Ascending aorta (tissue), 2 donors: ENCODE measurements at regions not wholly inside any gene's neighbourhood (a gene's known extent, or its start where the extent isn't known, plus 50 kb on each side); places are given as distances from the start of the nearest gene placed in this dataset.

Source experiments
- DNase-seq, 2 donors: peaks; one replicate each; pipeline ENCODE4 v3.0.0-alpha.2; 2019; ENCODE audit warnings: low spot score in 2 of 2
- H3K27ac ChIP-seq, 2 donors: fragments of 200-600 bp; sonication (generic); one replicate each; pipeline ENCODE4 v1.5.1; 2016 to 2017; ENCODE audit warnings: mild to moderate bottlenecking in 1 of 2
- H3K27me3 ChIP-seq: fragments of 200-600 bp; sonication (generic); one replicate; pipeline ENCODE4 v1.5.1; 2017
- H3K36me3 ChIP-seq, 2 donors: fragments of 200-600 bp; sonication (generic); one replicate each; pipeline ENCODE4 v1.5.1; 2016
- H3K4me1 ChIP-seq, 2 donors: fragments of 200-600 bp; sonication (generic); one replicate each; pipeline ENCODE4 v1.5.1; 2016 to 2017; ENCODE audit warnings: mild to moderate bottlenecking in 1 of 2
- H3K4me3 ChIP-seq, 2 donors: fragments of 200-600 bp; sonication (generic); one replicate each; pipeline ENCODE4 v1.5.1; 2016 to 2017; ENCODE audit warnings: mild to moderate bottlenecking in 1 of 2
- H3K9me3 ChIP-seq, 2 donors: fragments of 200-600 bp; sonication (generic); one replicate each; pipeline ENCODE4 v1.5.1; 2016
- intact Hi-C: fragments of 100-400 bp; cut with DNase I; formaldehyde crosslinking; loops from one replicate; pipeline ENCODE4 v1.15.1; 2023
- TF ChIP-seq, protein P1 (sequence below), 3 experiments: fragments of 200-600 bp in 2 of 3; fragments of 450-650 bp in 1 of 3; sonication (generic) in 2 of 3; IDR thresholded peaks; one replicate each; pipeline ENCODE4 v1.5.1; 2016 to 2019; ENCODE audit warnings: antibody characterized with exemption in 3 of 3, mild to moderate bottlenecking in 1 of 3, moderate library complexity in 1 of 3

DNA sequence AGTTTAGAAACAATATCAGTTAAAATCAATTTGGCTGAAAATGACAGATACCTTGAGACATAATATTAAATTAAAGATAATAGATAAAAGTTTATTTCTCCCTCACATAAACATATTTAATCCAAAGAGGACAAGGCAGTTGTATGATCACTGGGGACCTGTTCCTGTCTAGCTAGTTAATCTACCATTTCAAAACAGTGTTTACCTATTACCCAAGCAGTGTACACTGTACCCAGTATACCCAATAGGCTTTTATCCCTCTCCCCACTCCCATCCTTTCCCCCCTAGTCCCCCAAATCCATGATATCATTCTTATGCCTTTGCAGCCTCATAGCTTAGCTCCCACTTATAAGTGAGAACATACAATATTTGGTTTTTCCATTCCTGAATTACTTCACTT, 229.7 kb upstream of the LARGE1 start:
- H3K27me3 ChIP-seq, result no peaks in the 10 kb centered on the region
- intact Hi-C loops, result no loop called here
- H3K4me3 ChIP-seq, result no peak overlapping the region
- peaks cover under 1 to 5% of the 10 kb centered on the region in 2 donors for H3K9me3 ChIP-seq
- no peaks in the 10 kb centered on the region for H3K36me3 ChIP-seq
- no peak for DNase-seq
- H3K4me1 ChIP-seq, result no peaks in the 10 kb centered on the region
- no peak overlapping the region for H3K27ac ChIP-seq
- TF ChIP-seq, protein P1, sequence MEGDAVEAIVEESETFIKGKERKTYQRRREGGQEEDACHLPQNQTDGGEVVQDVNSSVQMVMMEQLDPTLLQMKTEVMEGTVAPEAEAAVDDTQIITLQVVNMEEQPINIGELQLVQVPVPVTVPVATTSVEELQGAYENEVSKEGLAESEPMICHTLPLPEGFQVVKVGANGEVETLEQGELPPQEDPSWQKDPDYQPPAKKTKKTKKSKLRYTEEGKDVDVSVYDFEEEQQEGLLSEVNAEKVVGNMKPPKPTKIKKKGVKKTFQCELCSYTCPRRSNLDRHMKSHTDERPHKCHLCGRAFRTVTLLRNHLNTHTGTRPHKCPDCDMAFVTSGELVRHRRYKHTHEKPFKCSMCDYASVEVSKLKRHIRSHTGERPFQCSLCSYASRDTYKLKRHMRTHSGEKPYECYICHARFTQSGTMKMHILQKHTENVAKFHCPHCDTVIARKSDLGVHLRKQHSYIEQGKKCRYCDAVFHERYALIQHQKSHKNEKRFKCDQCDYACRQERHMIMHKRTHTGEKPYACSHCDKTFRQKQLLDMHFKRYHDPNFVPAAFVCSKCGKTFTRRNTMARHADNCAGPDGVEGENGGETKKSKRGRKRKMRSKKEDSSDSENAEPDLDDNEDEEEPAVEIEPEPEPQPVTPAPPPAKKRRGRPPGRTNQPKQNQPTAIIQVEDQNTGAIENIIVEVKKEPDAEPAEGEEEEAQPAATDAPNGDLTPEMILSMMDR (IDR thresholded peaks at IDR 0.05), result no peak

DNA sequence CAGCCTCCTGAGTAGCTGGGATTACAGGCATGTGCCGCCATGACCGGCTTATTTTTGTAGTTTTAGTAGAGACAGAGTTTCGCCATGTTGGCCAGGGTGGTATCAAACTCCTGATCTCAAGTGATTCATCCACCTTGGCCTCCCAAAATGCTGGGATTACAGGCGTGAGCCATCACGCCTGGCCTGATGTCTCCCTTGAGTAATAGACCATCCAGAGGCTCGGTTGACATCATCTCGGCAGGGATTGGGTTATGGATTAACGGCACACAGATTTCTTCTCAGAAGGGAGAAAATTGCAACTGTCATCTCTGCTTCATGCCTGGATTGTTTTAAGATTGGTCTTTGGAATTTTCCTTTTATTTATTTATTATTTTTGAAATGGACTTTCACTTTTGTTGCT, 239.2 kb upstream of the LARGE1 start:
- TF ChIP-seq, protein P1 (IDR thresholded peaks at IDR 0.05), result no peak
- no peak overlapping the region for H3K4me3 ChIP-seq
- H3K9me3 ChIP-seq, result no peaks in the 10 kb centered on the region
- intact Hi-C loops, result no loop called here
- no peaks in the 10 kb centered on the region for H3K36me3 ChIP-seq
- no peaks in the 10 kb centered on the region for H3K27me3 ChIP-seq
- no peak for DNase-seq
- H3K27ac ChIP-seq, result no peak overlapping the region
- no peaks in the 10 kb centered on the region for H3K4me1 ChIP-seq

DNA sequence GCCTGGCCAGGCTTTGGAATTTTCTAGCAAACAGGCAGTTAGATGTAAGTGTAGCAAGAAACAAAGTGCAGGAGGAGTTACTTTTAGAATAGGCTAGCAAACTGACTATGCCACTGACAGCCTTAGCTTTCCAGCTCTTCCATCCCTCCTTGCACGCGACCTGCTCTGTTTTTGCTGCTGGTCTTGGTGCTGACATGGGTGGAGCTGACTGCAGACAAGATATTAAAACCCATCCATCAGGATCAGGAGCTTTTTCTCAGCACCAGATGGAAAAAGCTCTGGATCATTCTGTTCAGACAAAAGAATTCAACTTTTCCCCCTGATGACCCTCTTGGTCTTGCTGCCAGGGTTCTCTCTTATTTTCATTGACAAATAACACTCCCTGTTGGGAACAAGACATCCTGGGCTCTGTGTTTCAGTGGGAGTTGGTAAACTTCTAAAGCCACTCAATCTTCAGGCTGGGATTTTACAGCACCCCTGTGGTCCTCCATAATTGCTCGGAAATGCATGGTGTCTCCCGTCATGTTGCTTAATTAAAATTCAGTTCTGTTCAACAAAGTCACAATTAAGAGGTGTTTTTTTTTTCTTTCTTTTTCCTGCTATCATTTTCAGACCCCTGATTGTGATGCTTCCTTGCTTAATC, 240.0 kb upstream of the LARGE1 start:
- intact Hi-C loops, result no loop called here
- no peak for DNase-seq
- H3K27ac ChIP-seq, result no peak overlapping the region
- no peaks in the 10 kb centered on the region for H3K27me3 ChIP-seq
- no peaks in the 10 kb centered on the region for H3K9me3 ChIP-seq
- H3K36me3 ChIP-seq, result no peaks in the 10 kb centered on the region
- TF ChIP-seq, protein P1 (IDR thresholded peaks at IDR 0.05), result no peak
- H3K4me3 ChIP-seq, result no peak overlapping the region
- no peaks in the 10 kb centered on the region for H3K4me1 ChIP-seq

DNA sequence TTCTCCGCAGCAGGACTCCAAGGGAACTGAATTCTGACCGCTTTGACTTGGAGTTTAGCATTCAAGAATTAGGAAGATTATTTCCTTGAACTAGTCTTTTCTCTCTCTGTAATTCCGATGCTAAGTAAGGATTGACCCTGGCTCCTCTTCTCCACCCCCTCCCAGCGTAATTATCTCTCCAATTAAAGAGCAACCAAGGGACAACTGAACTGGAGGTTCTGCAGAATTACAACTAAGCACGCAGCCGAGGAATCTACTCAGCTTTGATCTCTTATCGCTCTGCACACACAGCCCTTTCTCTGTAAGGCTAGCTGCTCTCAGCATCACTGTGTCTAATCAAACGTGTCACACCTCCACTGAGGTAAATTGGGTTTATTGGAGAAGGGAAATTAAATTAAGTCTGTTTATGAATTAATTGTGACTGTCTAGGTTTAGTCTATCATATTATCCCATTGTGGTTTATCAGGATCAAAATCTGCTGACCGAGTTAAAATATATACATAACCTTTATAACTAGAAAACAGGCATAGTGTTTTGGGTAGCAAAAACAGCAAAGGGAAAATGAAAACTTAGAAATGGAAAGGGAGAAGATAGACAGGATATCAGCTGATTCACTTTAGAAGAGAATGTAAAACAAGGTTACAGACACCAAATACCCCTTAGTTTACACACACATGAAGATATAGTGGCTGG, 241.3 kb upstream of the LARGE1 start:
- DNase-seq, result no peak
- no peak overlapping the region for H3K27ac ChIP-seq
- TF ChIP-seq, protein P1 (IDR thresholded peaks at IDR 0.05), result no peak
- H3K4me1 ChIP-seq, result no peaks in the 10 kb centered on the region
- H3K36me3 ChIP-seq, result no peaks in the 10 kb centered on the region
- H3K9me3 ChIP-seq, result no peaks in the 10 kb centered on the region
- H3K27me3 ChIP-seq, result no peaks in the 10 kb centered on the region
- intact Hi-C loops, result no loop called here
- no peak overlapping the region for H3K4me3 ChIP-seq

DNA sequence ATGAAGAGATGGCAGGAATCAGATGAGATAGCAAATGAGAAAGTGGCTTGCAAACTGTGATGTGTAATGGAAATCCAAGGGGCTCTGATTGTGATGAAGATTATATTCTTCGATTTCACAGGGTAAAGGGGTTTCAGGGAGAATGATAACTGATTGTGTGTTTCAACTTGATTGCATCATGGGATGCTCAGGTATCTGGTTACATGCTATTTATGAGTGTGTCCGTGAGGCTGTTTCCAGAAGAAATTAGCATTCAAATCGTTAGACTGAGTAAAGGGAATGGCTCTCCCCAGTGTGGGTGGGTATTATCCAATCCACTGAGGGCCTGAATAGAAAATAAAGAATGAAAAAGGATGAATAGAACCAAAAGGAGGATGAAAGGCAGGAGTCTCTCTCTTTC, 278.7 kb upstream of the LARGE1 start:
- intact Hi-C loops, result no loop called here
- no peak overlapping the region for H3K4me3 ChIP-seq
- H3K36me3 ChIP-seq, result no peaks in the 10 kb centered on the region
- no peaks in the 10 kb centered on the region for H3K9me3 ChIP-seq
- DNase-seq, result no peak
- no peaks in the 10 kb centered on the region for H3K27me3 ChIP-seq
- no peak overlapping the region for H3K27ac ChIP-seq
- H3K4me1 ChIP-seq, result no peaks in the 10 kb centered on the region
- TF ChIP-seq, protein P1 (IDR thresholded peaks at IDR 0.05), result no peak
